GM12878 (cell line): ENCODE measurements at regions not wholly inside any gene's neighbourhood (a gene's known extent, or its start where the extent isn't known, plus 50 kb on each side); places are given as distances from the start of the nearest gene placed in this dataset.

Experiments used
- ATAC-seq: fragments of 200-7000 bp; cut with Tn5 transposase; 3 replicates; pipeline ENCODE4 v1.9.1; 2020; ENCODE audit warnings: mild to moderate bottlenecking, moderate library complexity
- BruUV-seq: library from RNA; stranded (reverse); fragments of 400-500 nt; replicated peaks from 2 replicates; lab custom pipeline; 2021; lab: Mats Ljungman, UMichigan
- CTCF ChIA-PET: fragments of 300-600 bp; sonication (Branson Sonifier 250); formaldehyde crosslinking; extraction: SDS; loops from one replicate; lab custom pipeline; 2021; ENCODE audit warnings: inconsistent platforms; lab: Yijun Ruan, JAX
- POLR2A ChIA-PET: fragments of 350-600 bp; formaldehyde crosslinking; extraction: SDS; loops from one replicate; lab custom pipeline; 2021; ENCODE audit warnings: inconsistent platforms; lab: Charles Lee
- RAD21 ChIA-PET: fragments of 300-600 bp; sonication (Branson Sonifier 250); formaldehyde crosslinking; loops from one replicate; lab custom pipeline; 2023; ENCODE audit warnings: antibody characterized with exemption; ENCODE audit not compliant: unreplicated experiment; lab: Charles Lee
- SMC1A ChIA-PET: fragments of 300-600 bp; sonication (Branson Sonifier 250); formaldehyde crosslinking; loops from one replicate; lab custom pipeline; 2023; ENCODE audit not compliant: unreplicated experiment, uncharacterized antibody; lab: Charles Lee
- DNase-seq: peaks from one replicate; pipeline ENCODE4 v3.0.0-alpha.2; 2011; ENCODE audit warnings: low read depth, low spot score
- FAIRE-seq: peaks from 3 replicates; lab custom pipeline; 2011; peaks lifted over from hg19 to GRCh38; lab: Jason Lieb, UNC
- H2AFZ ChIP-seq: 2 replicates; pipeline ENCODE4 v1.6.0; 2011; ENCODE audit warnings: low read depth, low read length, control low read depth; ENCODE audit not compliant: control insufficient read depth
- H3K27ac ChIP-seq: 2 replicates; pipeline ENCODE4 v1.5.1; 2011; ENCODE audit warnings: control low read depth; ENCODE audit not compliant: control insufficient read depth, insufficient read depth
- H3K27me3 ChIP-seq, 2 experiments: replicated peaks in 1 of 2; 2 replicates each; pipeline versions ENCODE4 v1.6.0 to v1.6.1; 2011; ENCODE audit warnings: low read length in 1 of 2; ENCODE audit not compliant: control insufficient read depth in 2 of 2, insufficient read depth in 2 of 2
- H3K36me3 ChIP-seq, 2 experiments: 2 replicates each; pipeline ENCODE4 v1.5.1; 2011; ENCODE audit warnings: low read length in 1 of 2; ENCODE audit not compliant: control insufficient read depth in 2 of 2, insufficient read depth in 2 of 2
- H3K4me1 ChIP-seq: 2 replicates; pipeline ENCODE4 v1.6.1; 2011; ENCODE audit warnings: mild to moderate bottlenecking, low read length, moderate library complexity, mixed read lengths; ENCODE audit not compliant: control insufficient read depth, insufficient read depth
- H3K4me2 ChIP-seq: 2 replicates; pipeline ENCODE4 v1.6.0; 2011; ENCODE audit warnings: control low read depth; ENCODE audit not compliant: control insufficient read depth, insufficient read depth
- H3K4me3 ChIP-seq: fragments of 200-600 bp; sonication (generic); 2 replicates; pipeline ENCODE4 v1.5.1; 2016
- H3K79me2 ChIP-seq: 2 replicates; pipeline ENCODE4 v1.6.0; 2011; ENCODE audit warnings: low read length; ENCODE audit not compliant: control insufficient read depth, insufficient read depth
- H3K9ac ChIP-seq: 2 replicates; pipeline ENCODE4 v1.8.0; 2011; ENCODE audit warnings: low read length, control low read depth, mixed read lengths; ENCODE audit not compliant: control insufficient read depth, insufficient read depth
- H3K9me3 ChIP-seq: replicated peaks from 3 replicates; pipeline ENCODE4 v1.5.1; 2011; ENCODE audit warnings: mild to moderate bottlenecking, low read length; ENCODE audit not compliant: control insufficient read depth, insufficient read depth
- H4K20me1 ChIP-seq: 2 replicates; pipeline ENCODE4 v1.6.0; 2011; ENCODE audit not compliant: control insufficient read depth, insufficient read depth
- BCL11A ChIP-seq: IDR thresholded peaks from 2 replicates; pipeline ENCODE4 v1.6.1; 2011; ENCODE audit warnings: low read depth, low read length
- CHD1 ChIP-seq: IDR thresholded peaks from 2 replicates; pipeline ENCODE4 v1.6.1; 2012; ENCODE audit warnings: low read depth, low read length, improper control_type of control experiment
- MEF2B ChIP-seq: fragments of 450-650 bp; IDR thresholded peaks from 2 replicates; pipeline ENCODE4 v1.6.1; 2018; ENCODE audit warnings: mild to moderate bottlenecking, moderate library complexity; ENCODE audit not compliant: partially characterized antibody, poor library complexity, severe bottlenecking
- MXI1 ChIP-seq: fragments of 150-350 bp; IDR thresholded peaks from 2 replicates; pipeline ENCODE4 v1.6.1; 2011; ENCODE audit warnings: low read depth, mild to moderate bottlenecking, inconsistent platforms, low read length, improper control_type of control experiment
- NFYB ChIP-seq: IDR thresholded peaks from 2 replicates; pipeline ENCODE4 v1.6.1; 2011; ENCODE audit warnings: low read depth, mild to moderate bottlenecking, low read length, improper control_type of control experiment, moderate library complexity; ENCODE audit not compliant: insufficient read depth
- PAX8 ChIP-seq: fragments of 450-650 bp; IDR thresholded peaks from 2 replicates; pipeline ENCODE4 v1.6.1; 2017; ENCODE audit warnings: mild to moderate bottlenecking, moderate library complexity
- RFX5 ChIP-seq: IDR thresholded peaks from 2 replicates; pipeline ENCODE4 v1.6.1; 2011; ENCODE audit warnings: low read depth, low read length, improper control_type of control experiment
- SREBF1 ChIP-seq: IDR thresholded peaks from 2 replicates; pipeline ENCODE4 v1.6.1; 2012; ENCODE audit warnings: mild to moderate bottlenecking, low read length
- ZNF24 ChIP-seq: fragments of 450-650 bp; IDR thresholded peaks from 2 replicates; pipeline ENCODE4 v1.6.1; 2017; ENCODE audit warnings: antibody characterized with exemption, mild to moderate bottlenecking
- WGBS: methylation state at CpG from one replicate; pipeline ENCODE4 v1.1.6; 2016; ENCODE audit warnings: low lambda C conversion rate; ENCODE audit not compliant: insufficient replicate concordance, insufficient coverage; ENCODE audit errors: missing lambda C conversion rate; 5-methylcytosine and 5-hydroxymethylcytosine counted together
- in situ Hi-C: fragments of 300-500 bp; cut with MboI; formaldehyde crosslinking; loops from 9 replicates; pipeline ENCODE4 v1.14.3; 2018; ENCODE audit warnings: mixed read lengths
- intact Hi-C: fragments of 100-400 bp; cut with micrococcal nuclease; formaldehyde crosslinking; loops from one replicate; pipeline ENCODE4 v1.14.2; 2022; ENCODE audit not compliant: unreplicated experiment

GRCh38 chr3:6035626-6036025 lies 825.3 kb upstream of the GRM7 start:
- SMC1A ChIA-PET = no interaction called here
- TF ChIP-seq ZNF24 (no peak), BCL11A (no peak), SREBF1 (no peak)
- no peak overlapping the region for H3K27ac ChIP-seq
- H3K4me2 ChIP-seq = no peak overlapping the region
- WGBS = 32% methylated on average over 6 of the region's 6 CpGs
- no peak for DNase-seq
- H3K4me1 ChIP-seq = no peaks in the 10 kb centered on the region
- no peak for ATAC-seq
- no peak overlapping the region for H3K4me3 ChIP-seq
- no peaks in the 10 kb centered on the region for H3K79me2 ChIP-seq
- intact Hi-C loops (no loop called here), in situ Hi-C loops (no loop called here)
- H2AFZ ChIP-seq = no peak overlapping the region
- no peaks in the 10 kb centered on the region for H3K36me3 ChIP-seq
- H4K20me1 ChIP-seq = no peaks in the 10 kb centered on the region
- H3K9me3 ChIP-seq = no peaks in the 10 kb centered on the region; the same call in 2 of the 3 replicates
- no peak for FAIRE-seq
- CTCF ChIA-PET = no interaction called here
- no TSS peak for BruUV-seq
- POLR2A ChIA-PET = no interaction called here
- H3K27me3 ChIP-seq = no peaks in the 10 kb centered on the region
- RAD21 ChIA-PET = no interaction called here
- no peak overlapping the region for H3K9ac ChIP-seq

DNA sequence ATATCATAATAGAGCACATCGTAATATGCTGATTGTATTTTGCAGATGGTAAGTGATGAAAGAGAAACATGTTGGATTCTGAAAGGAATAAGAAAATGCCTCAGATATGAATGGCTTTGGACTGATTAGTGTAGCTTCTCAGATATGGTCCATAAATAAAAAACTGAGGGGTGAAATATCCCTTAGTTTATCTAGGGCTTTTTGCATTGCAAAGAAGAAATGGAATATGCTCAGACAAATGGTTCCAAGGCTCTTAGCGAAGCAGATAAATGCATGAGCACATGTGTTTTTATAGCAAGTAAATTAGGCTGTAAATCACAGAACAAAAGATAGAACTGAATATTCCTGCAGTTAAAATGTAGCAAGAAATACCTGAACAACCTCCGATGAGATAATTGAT lies 820.9 kb upstream of the GRM7 start:
- Histone ChIP-seq H3K9me3 (no peaks in the 10 kb centered on the region; the same call in 2 of the 3 replicates), H3K9ac (no peak overlapping the region), H2AFZ (no peak overlapping the region), H3K4me3 (no peak overlapping the region)
- DNase-seq = no peak
- SMC1A ChIA-PET = no interaction called here
- TF ChIP-seq CHD1 (no peak), MXI1 (no peak), MEF2B (no peak), NFYB (no peak), PAX8 (no peak), RFX5 (no peak)
- TF ChIP-seq, all 136 proteins: peak for 0
- RAD21 ChIA-PET = no interaction called here
- FAIRE-seq = no peak
- H3K27me3 ChIP-seq = no peaks in the 10 kb centered on the region
- intact Hi-C loops (no loop called here), in situ Hi-C loops (no loop called here)
- POLR2A ChIA-PET = no interaction called here
- WGBS = 58% methylated on average over 3 of the region's 3 CpGs
- no TSS peak for BruUV-seq
- no peaks in the 10 kb centered on the region for H3K36me3 ChIP-seq
- no peak overlapping the region for H3K27ac ChIP-seq
- no peak overlapping the region for H3K4me2 ChIP-seq
- ATAC-seq = no peak
- no peaks in the 10 kb centered on the region for H4K20me1 ChIP-seq
- no peaks in the 10 kb centered on the region for H3K4me1 ChIP-seq
- CTCF ChIA-PET = no interaction called here
- no peaks in the 10 kb centered on the region for H3K79me2 ChIP-seq
